PFSK-1 (cell line): ENCODE measurements at regions not wholly inside any gene's neighbourhood (a gene's known extent, or its start where the extent isn't known, plus 50 kb on each side); places are given as distances from the start of the nearest gene placed in this dataset.

Experiments
- FOXP2 ChIP-seq: optimal IDR thresholded peaks from 2 replicates; pipeline ENCODE3; 2011; ENCODE audit warnings: borderline replicate concordance, control low read depth, inconsistent platforms; ENCODE audit not compliant: insufficient read depth; ENCODE audit errors: extremely low read length, extremely low read depth
- POLR2AphosphoS5 ChIP-seq: IDR thresholded peaks from 2 replicates; pipeline ENCODE4 v1.6.1; 2012; ENCODE audit warnings: low read depth, mild to moderate bottlenecking, control low read depth, low read length, moderate library complexity
- SIN3A ChIP-seq: IDR thresholded peaks from 2 replicates; pipeline ENCODE4 v1.6.1; 2012; ENCODE audit warnings: mild to moderate bottlenecking, low read length, moderate library complexity, borderline replicate concordance; ENCODE audit not compliant: insufficient read depth
- TAF1 ChIP-seq: IDR thresholded peaks from 2 replicates; pipeline ENCODE4 v1.6.1; 2012; ENCODE audit warnings: low read length, control low read depth, borderline replicate concordance; ENCODE audit not compliant: insufficient read depth
- TF ChIP-seq, protein P1 (sequence below), 2 experiments: IDR thresholded peaks; 2 replicates each; pipeline versions ENCODE4 v1.6.1 to v1.8.0; 2011 to 2012; ENCODE audit warnings: low read depth in 2 of 2, low read length in 2 of 2, control low read depth in 1 of 2, inconsistent platforms in 1 of 2, mild to moderate bottlenecking in 1 of 2, moderate library complexity in 1 of 2; ENCODE audit not compliant: insufficient read depth in 1 of 2

DNA sequence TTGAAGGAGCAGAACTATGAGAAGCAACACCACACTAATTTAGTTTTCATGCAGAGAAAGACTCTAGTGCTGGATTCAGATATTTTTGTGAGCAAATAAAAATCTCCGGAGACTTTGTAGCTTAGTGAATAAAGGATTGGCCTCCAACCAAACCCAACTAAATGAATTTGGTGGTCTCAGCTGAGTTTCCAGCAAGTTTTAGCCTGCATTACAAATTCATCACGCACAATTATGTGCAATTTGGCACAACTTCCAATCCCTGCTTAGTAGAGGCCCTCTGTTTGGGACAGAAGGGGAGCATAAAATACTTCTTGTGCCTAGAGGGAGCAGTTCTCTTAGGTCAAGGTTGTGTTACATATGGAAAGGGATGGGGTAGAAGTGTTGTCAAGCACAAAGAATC is 112.3 kb upstream of the ADAMTSL1 start:
- TF ChIP-seq FOXP2 = no peak
- TF ChIP-seq TAF1 = no peak
- TF ChIP-seq POLR2AphosphoS5 = no peak
- TF ChIP-seq, protein P1, sequence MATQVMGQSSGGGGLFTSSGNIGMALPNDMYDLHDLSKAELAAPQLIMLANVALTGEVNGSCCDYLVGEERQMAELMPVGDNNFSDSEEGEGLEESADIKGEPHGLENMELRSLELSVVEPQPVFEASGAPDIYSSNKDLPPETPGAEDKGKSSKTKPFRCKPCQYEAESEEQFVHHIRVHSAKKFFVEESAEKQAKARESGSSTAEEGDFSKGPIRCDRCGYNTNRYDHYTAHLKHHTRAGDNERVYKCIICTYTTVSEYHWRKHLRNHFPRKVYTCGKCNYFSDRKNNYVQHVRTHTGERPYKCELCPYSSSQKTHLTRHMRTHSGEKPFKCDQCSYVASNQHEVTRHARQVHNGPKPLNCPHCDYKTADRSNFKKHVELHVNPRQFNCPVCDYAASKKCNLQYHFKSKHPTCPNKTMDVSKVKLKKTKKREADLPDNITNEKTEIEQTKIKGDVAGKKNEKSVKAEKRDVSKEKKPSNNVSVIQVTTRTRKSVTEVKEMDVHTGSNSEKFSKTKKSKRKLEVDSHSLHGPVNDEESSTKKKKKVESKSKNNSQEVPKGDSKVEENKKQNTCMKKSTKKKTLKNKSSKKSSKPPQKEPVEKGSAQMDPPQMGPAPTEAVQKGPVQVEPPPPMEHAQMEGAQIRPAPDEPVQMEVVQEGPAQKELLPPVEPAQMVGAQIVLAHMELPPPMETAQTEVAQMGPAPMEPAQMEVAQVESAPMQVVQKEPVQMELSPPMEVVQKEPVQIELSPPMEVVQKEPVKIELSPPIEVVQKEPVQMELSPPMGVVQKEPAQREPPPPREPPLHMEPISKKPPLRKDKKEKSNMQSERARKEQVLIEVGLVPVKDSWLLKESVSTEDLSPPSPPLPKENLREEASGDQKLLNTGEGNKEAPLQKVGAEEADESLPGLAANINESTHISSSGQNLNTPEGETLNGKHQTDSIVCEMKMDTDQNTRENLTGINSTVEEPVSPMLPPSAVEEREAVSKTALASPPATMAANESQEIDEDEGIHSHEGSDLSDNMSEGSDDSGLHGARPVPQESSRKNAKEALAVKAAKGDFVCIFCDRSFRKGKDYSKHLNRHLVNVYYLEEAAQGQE (IDR thresholded peaks at IDR 0.05; ENCODE audit: insufficient read depth in 1 of 2, low read depth in 2 of 2, low read length in 2 of 2) = no peak
- TF ChIP-seq SIN3A = no peak

DNA sequence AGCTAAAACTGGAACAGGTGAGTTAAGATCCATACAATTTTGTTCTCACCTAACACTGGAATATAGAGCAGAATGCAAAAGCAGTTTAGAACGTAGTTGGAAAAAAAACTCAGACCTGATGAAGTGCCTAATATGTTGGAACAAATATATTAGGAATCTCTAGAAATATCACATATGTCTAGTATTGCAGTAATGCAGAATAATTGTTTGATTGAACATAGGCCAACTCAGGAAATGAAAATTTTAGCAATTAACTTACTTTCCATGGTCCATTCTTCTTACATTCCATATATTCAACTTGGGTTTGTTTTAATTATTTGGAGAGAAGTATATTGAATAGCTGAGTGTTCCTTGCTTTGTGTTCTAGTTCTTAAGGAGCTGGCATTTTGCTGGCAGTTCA is 111.8 kb upstream of the ADAMTSL1 start:
- TF ChIP-seq TAF1 (no peak), POLR2AphosphoS5 (no peak), SIN3A (no peak), FOXP2 (no peak)
- TF ChIP-seq, protein P1 (IDR thresholded peaks at IDR 0.05; ENCODE audit: insufficient read depth in 1 of 2, low read depth in 2 of 2, low read length in 2 of 2) = no peak

DNA sequence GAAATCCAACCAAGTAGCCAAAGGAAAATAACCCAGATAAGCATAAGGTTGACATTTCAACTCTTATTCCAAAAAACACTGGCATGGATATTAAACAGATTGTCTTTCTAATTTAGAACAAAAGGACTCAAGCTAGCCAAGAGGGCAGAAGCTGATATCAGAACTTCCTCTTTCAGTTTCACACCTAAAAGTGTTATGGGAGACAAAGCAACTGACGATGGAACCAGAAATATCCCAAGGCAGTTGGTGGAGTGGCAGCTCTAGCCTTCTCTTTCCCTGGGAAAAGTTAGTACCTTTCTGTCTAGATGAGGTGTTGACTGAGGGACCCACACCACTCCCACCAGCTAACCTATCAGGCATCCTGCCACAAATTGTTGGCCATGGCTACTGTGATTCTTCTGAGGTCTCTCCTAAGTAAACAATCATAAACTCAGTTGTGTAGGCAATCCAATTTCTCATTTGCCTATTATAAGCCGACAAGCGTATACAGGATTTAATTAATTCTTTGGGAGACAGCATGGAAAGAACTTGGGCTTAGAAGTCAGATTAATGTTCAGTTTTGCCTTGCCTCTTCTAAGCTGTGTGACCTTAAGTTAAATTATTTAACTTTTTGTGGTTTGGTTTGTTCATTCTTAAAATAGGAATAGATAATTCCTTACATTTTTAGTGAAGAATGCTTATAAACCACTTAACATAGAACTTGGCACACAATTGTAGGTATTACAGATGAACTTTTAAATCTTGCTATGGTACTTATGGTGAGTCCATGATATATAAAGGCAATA is 110.9 kb upstream of the ADAMTSL1 start:
- TF ChIP-seq, protein P1 (IDR thresholded peaks at IDR 0.05; ENCODE audit: insufficient read depth in 1 of 2, low read depth in 2 of 2, low read length in 2 of 2) = no peak
- TF ChIP-seq FOXP2 (no peak), SIN3A (no peak), POLR2AphosphoS5 (no peak), TAF1 (no peak)

DNA sequence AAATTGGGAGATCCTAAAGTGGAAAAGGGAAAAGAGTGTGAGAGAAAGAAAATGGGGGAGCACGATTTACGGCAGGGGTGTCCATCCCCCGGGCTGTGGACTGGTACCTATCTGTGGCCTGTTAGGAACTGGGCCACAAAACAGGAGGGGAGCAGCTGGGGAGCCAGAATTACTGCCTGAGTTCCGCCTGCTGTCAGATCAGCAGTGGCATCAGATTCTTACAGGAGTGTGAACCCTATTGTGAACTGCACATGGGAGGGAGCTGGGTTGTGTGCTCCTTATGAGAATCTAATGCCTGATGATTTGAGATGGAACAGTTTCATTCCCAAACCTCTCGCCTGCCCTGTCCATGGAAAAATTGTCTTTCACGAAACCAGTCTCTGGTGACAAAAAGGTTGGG is 108.3 kb upstream of the ADAMTSL1 start:
- TF ChIP-seq POLR2AphosphoS5 = no peak
- TF ChIP-seq SIN3A = no peak
- no peak for TF ChIP-seq FOXP2
- TF ChIP-seq TAF1 = no peak
- TF ChIP-seq, protein P1 (IDR thresholded peaks at IDR 0.05; ENCODE audit: insufficient read depth in 1 of 2, low read depth in 2 of 2, low read length in 2 of 2) = no peak
